ENCODE measurements at regions not wholly inside any gene's neighbourhood (a gene's known extent, or its start where the extent isn't known, plus 50 kb on each side); places are given as distances from the start of the nearest gene placed in this dataset.

- Histone ChIP-seq H3K27ac (no peak overlapping the region), H3K4me1 (no peaks in the 10 kb centered on the region), H3K27me3 (no peaks in the 10 kb centered on the region), H3K9me3 (no peaks in the 10 kb centered on the region), H3K36me3 (no peaks in the 10 kb centered on the region), H3K4me3 (no peak overlapping the region)
- WGBS (ENCODE audit: insufficient coverage, low coverage, low lambda C conversion rate, missing lambda C conversion rate), result 11% methylated on average over 2 of the region's 3 CpGs
- intact Hi-C loops (cut with DNase I), result no loop called here
- TF ChIP-seq POLR2A (IDR thresholded peaks at IDR 0.05) (no peak), CTCF (IDR thresholded peaks at IDR 0.05) (no peak)
- no peak for DNase-seq
- ATAC-seq, result no peak
Measured at GRCh38 chr1:170271430-170272161, 125.8 kb downstream of the NTMT2 start.

- ATAC-seq, result no peak
- WGBS (ENCODE audit: insufficient coverage, low coverage, low lambda C conversion rate, missing lambda C conversion rate), result 30% methylated on average over 6 of the region's 6 CpGs
- Histone ChIP-seq H3K9me3 (no peaks in the 10 kb centered on the region), H3K27ac (no peak overlapping the region), H3K4me3 (no peak overlapping the region), H3K4me1 (no peaks in the 10 kb centered on the region), H3K27me3 (no peaks in the 10 kb centered on the region), H3K36me3 (no peaks in the 10 kb centered on the region)
- no peak for DNase-seq
- TF ChIP-seq CTCF (IDR thresholded peaks at IDR 0.05) (no peak), POLR2A (IDR thresholded peaks at IDR 0.05) (no peak)
- intact Hi-C loops (cut with DNase I), result no loop called here
Measured at GRCh38 chr1:170273291-170274130, 127.8 kb downstream of the NTMT2 start.

GRCh38 chr1:170274131-170274501, 128.4 kb downstream of the NTMT2 start:
- intact Hi-C loops (cut with DNase I), result no loop called here
- Histone ChIP-seq H3K36me3 (no peaks in the 10 kb centered on the region), H3K27me3 (no peaks in the 10 kb centered on the region), H3K9me3 (no peaks in the 10 kb centered on the region), H3K4me1 (no peaks in the 10 kb centered on the region), H3K27ac (no peak overlapping the region), H3K4me3 (no peak overlapping the region)
- no peak for TF ChIP-seq CTCF (IDR thresholded peaks at IDR 0.05)
- no peak for TF ChIP-seq POLR2A (IDR thresholded peaks at IDR 0.05)
- WGBS (ENCODE audit: insufficient coverage, low coverage, low lambda C conversion rate, missing lambda C conversion rate), result 55% methylated on average over 5 of the region's 5 CpGs
- DNase-seq (no peak), ATAC-seq (no peak)

GRCh38 chr1:170277985-170278384, 132.2 kb downstream of the NTMT2 start:
- H3K4me3 ChIP-seq, result no peak overlapping the region
- no peaks in the 10 kb centered on the region for H3K27me3 ChIP-seq
- 36% methylated on average over 2 of the region's 2 CpGs for WGBS (ENCODE audit: insufficient coverage, low coverage, low lambda C conversion rate, missing lambda C conversion rate)
- H3K36me3 ChIP-seq, result no peaks in the 10 kb centered on the region
- TF ChIP-seq CTCF (IDR thresholded peaks at IDR 0.05) (no peak), POLR2A (IDR thresholded peaks at IDR 0.05) (no peak)
- DNase-seq (no peak), ATAC-seq (no peak)
- intact Hi-C loops (cut with DNase I), result no loop called here
- H3K9me3 ChIP-seq, result no peaks in the 10 kb centered on the region
- no peak overlapping the region for H3K27ac ChIP-seq
- H3K4me1 ChIP-seq, result no peaks in the 10 kb centered on the region

Measured in right lobe of liver (tissue), 6 donors.